ENCODE measurements at regions not wholly inside any gene's neighbourhood (a gene's known extent, or its start where the extent isn't known, plus 50 kb on each side); places are given as distances from the start of the nearest gene placed in this dataset.

- Mint-ChIP-seq H3K27ac (no peak overlapping the region), H3K4me1 (no peaks in the 10 kb centered on the region), H3K9me3 (ENCODE audit: insufficient read depth) (no peaks in the 10 kb centered on the region), H3K4me3 (no peak overlapping the region), H3K27me3 (no peaks in the 10 kb centered on the region)
- Histone ChIP-seq H3K79me2 (ENCODE audit: control insufficient read depth, insufficient read depth, low read length) (no peaks in the 10 kb centered on the region), H3K9ac (ENCODE audit: low read length) (no peak overlapping the region), H3K9me3 (ENCODE audit: control extremely low read depth in 1 of 3, control insufficient read depth in 2 of 3, insufficient read depth in 1 of 3, low read length in 2 of 3) (peaks cover 0 to 4% (median 0%) of the 10 kb centered on the region in 3 donors), H2AFZ (ENCODE audit: insufficient read depth, low read depth, low read length, poor library complexity, severe bottlenecking) (no peak overlapping the region), H3K27ac (ENCODE audit: low read length in 2 of 2) (no peak overlapping the region), H3K27me3 (replicated peaks in 1 of 4; ENCODE audit: control extremely low read depth in 1 of 4, control insufficient read depth in 3 of 4, insufficient read depth in 4 of 4, low read length in 3 of 4) (no peaks in the 10 kb centered on the region), H3K4me2 (replicated peaks; ENCODE audit: low read depth, low read length, poor library complexity, severe bottlenecking) (no peak overlapping the region), H4K20me1 (ENCODE audit: control insufficient read depth, insufficient read depth, low read length, poor library complexity, severe bottlenecking) (no peaks in the 10 kb centered on the region), H3K4me3 (ENCODE audit: control extremely low read depth in 1 of 5, extremely low read depth in 1 of 5, insufficient read depth in 1 of 5, low read depth in 2 of 5, low read length in 4 of 5) (no peak overlapping the region), H3K4me1 (ENCODE audit: control insufficient read depth in 2 of 2, insufficient read depth in 2 of 2, low read length in 2 of 2) (no peaks in the 10 kb centered on the region), H3K36me3 (replicated peaks in 1 of 2; ENCODE audit: control extremely low read depth in 1 of 2, control insufficient read depth in 1 of 2, extremely low read depth in 1 of 2, insufficient read depth in 2 of 2, low read length in 1 of 2) (no peaks in the 10 kb centered on the region)
- DNase-seq: no peak
- CTCF ChIA-PET: no interaction called here
- ATAC-seq (ENCODE audit: low read depth): no peak
- POLR2A ChIA-PET: no interaction called here
- TF ChIP-seq, protein P1, sequence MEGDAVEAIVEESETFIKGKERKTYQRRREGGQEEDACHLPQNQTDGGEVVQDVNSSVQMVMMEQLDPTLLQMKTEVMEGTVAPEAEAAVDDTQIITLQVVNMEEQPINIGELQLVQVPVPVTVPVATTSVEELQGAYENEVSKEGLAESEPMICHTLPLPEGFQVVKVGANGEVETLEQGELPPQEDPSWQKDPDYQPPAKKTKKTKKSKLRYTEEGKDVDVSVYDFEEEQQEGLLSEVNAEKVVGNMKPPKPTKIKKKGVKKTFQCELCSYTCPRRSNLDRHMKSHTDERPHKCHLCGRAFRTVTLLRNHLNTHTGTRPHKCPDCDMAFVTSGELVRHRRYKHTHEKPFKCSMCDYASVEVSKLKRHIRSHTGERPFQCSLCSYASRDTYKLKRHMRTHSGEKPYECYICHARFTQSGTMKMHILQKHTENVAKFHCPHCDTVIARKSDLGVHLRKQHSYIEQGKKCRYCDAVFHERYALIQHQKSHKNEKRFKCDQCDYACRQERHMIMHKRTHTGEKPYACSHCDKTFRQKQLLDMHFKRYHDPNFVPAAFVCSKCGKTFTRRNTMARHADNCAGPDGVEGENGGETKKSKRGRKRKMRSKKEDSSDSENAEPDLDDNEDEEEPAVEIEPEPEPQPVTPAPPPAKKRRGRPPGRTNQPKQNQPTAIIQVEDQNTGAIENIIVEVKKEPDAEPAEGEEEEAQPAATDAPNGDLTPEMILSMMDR (IDR thresholded peaks at IDR 0.05): no peak
- no peak for TF ChIP-seq EZH2 (IDR thresholded peaks at IDR 0.05; ENCODE audit: borderline replicate concordance, insufficient read depth, low read depth, low read length, poor library complexity, severe bottlenecking)
- WGBS (ENCODE audit: insufficient coverage): 78% methylated on average over 4 of the region's 7 CpGs
- intact Hi-C loops (cut with micrococcal nuclease): no loop called here
These were observed 1497.8 kb downstream of the EFNA5 start for GRCh38 chr5:106172681-106173532.

DNA sequence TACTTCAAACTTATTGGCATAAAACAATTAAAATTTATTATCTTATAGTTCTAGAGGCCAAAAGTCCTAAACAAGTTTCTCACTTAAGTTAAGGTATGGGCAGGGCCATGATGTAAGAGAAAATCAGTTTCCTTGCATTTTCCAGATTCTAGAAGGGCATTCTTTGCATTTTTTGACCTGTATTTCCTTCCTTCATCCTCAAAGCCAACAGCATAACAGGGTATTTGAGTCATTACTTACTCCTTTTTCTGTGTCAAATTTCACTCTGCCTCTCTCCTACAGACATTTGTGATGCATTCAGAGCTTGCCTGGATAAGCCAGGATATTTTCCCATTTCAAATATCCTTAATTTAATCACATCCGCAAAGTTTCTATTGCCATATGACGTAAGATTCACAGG, 1499.0 kb downstream of the EFNA5 start:
- no peak overlapping the region for H3K27ac ChIP-seq (ENCODE audit: low read length in 2 of 2)
- H3K9ac ChIP-seq (ENCODE audit: low read length): no peak overlapping the region

More for the DNA sequence above, 1499.0 kb downstream of the EFNA5 start:
- Mint-ChIP-seq H3K4me1 (no peaks in the 10 kb centered on the region), H3K27me3 (no peaks in the 10 kb centered on the region), H3K27ac (no peak overlapping the region), H3K9me3 (ENCODE audit: insufficient read depth) (no peaks in the 10 kb centered on the region), H3K4me3 (no peak overlapping the region)
- TF ChIP-seq, protein P1 (IDR thresholded peaks at IDR 0.05): no peak
- no peak for TF ChIP-seq EZH2 (IDR thresholded peaks at IDR 0.05; ENCODE audit: borderline replicate concordance, insufficient read depth, low read depth, low read length, poor library complexity, severe bottlenecking)
- Histone ChIP-seq H3K4me1 (ENCODE audit: control insufficient read depth in 2 of 2, insufficient read depth in 2 of 2, low read length in 2 of 2) (no peaks in the 10 kb centered on the region), H3K9me3 (ENCODE audit: control extremely low read depth in 1 of 3, control insufficient read depth in 2 of 3, insufficient read depth in 1 of 3, low read length in 2 of 3) (peaks cover 0 to 4% (median 0%) of the 10 kb centered on the region in 3 donors), H4K20me1 (ENCODE audit: control insufficient read depth, insufficient read depth, low read length, poor library complexity, severe bottlenecking) (no peaks in the 10 kb centered on the region), H3K27me3 (replicated peaks in 1 of 4; ENCODE audit: control extremely low read depth in 1 of 4, control insufficient read depth in 3 of 4, insufficient read depth in 4 of 4, low read length in 3 of 4) (no peaks in the 10 kb centered on the region), H3K4me3 (ENCODE audit: control extremely low read depth in 1 of 5, extremely low read depth in 1 of 5, insufficient read depth in 1 of 5, low read depth in 2 of 5, low read length in 4 of 5) (no peak overlapping the region), H2AFZ (ENCODE audit: insufficient read depth, low read depth, low read length, poor library complexity, severe bottlenecking) (no peak overlapping the region), H3K36me3 (replicated peaks in 1 of 2; ENCODE audit: control extremely low read depth in 1 of 2, control insufficient read depth in 1 of 2, extremely low read depth in 1 of 2, insufficient read depth in 2 of 2, low read length in 1 of 2) (no peaks in the 10 kb centered on the region), H3K79me2 (ENCODE audit: control insufficient read depth, insufficient read depth, low read length) (no peaks in the 10 kb centered on the region), H3K4me2 (replicated peaks; ENCODE audit: low read depth, low read length, poor library complexity, severe bottlenecking) (no peak overlapping the region)
- ChIA-PET CTCF (no interaction called here), POLR2A (no interaction called here)
- no peak for ATAC-seq (ENCODE audit: low read depth)
- no CpG with 5 or more reads among the region's 2 CpGs for WGBS (ENCODE audit: insufficient coverage)
- no peak for DNase-seq
- intact Hi-C loops (cut with micrococcal nuclease): no loop called here
